ENCODE measurements at regions not wholly inside any gene's neighbourhood (a gene's known extent, or its start where the extent isn't known, plus 50 kb on each side); places are given as distances from the start of the nearest gene placed in this dataset.

GRCh38 chr13:74751739-74752138, 617.5 kb upstream of the KLF12 start:
- Histone ChIP-seq H3K14ac (ENCODE audit: insufficient read length) (no peak overlapping the region), H3K36me3 (ENCODE audit: control insufficient read depth in 2 of 4, insufficient read depth in 4 of 4, low read length in 3 of 4) (no peaks in the 10 kb centered on the region), H3K27ac (ENCODE audit: low read depth, low read length) (no peak overlapping the region), H4K91ac (replicated peaks; ENCODE audit: insufficient read length, low read length) (no peak overlapping the region), H2AK5ac (ENCODE audit: low read depth, low read length) (no peak overlapping the region), H3K4me2 (ENCODE audit: insufficient read depth in 1 of 2, low read depth in 2 of 2, low read length in 2 of 2) (no peak overlapping the region), H3K4ac (replicated peaks; ENCODE audit: insufficient read length, low read depth, low read length) (no peak overlapping the region), H2BK120ac (replicated peaks; ENCODE audit: low read depth, low read length) (no peak overlapping the region), H3K56ac (replicated peaks; ENCODE audit: insufficient read length, low read depth, low read length) (no peak overlapping the region), H2BK5ac (ENCODE audit: low read depth, low read length) (no peak overlapping the region), H3K18ac (ENCODE audit: extremely low read depth, low read length) (no peak overlapping the region), H2BK20ac (ENCODE audit: low read length) (no peak overlapping the region), H3K79me2 (ENCODE audit: control insufficient read depth in 1 of 2, insufficient read depth in 2 of 2, low read length in 2 of 2) (no peaks in the 10 kb centered on the region), H3K79me1 (ENCODE audit: low read depth, low read length) (no peaks in the 10 kb centered on the region), H4K20me1 (replicated peaks in 1 of 2; ENCODE audit: control insufficient read depth in 1 of 2, insufficient read depth in 2 of 2, low read length in 2 of 2) (no peaks in the 10 kb centered on the region), H3K23me2 (ENCODE audit: low read depth, low read length) (no peaks in the 10 kb centered on the region), H4K5ac (ENCODE audit: insufficient read length, low read depth, low read length) (no peak overlapping the region), H3K23ac (ENCODE audit: insufficient read length) (no peak overlapping the region), H3K4me3 (ENCODE audit: extremely low read depth in 1 of 4, insufficient read depth in 2 of 4, low read depth in 3 of 4, low read length in 4 of 4) (no peak overlapping the region), H2BK12ac (ENCODE audit: low read depth, low read length) (no peak overlapping the region), H3K4me1 (replicated peaks in 1 of 4; ENCODE audit: control insufficient read depth in 3 of 4, insufficient read depth in 4 of 4, low read length in 3 of 4) (no peaks in the 10 kb centered on the region), H3K9me3 (ENCODE audit: insufficient read depth in 2 of 2, low read depth in 1 of 2, low read length in 1 of 2) (no peaks in the 10 kb centered on the region), H2BK15ac (ENCODE audit: low read length) (no peak overlapping the region), H3K27me3 (replicated peaks in 1 of 4; ENCODE audit: control insufficient read depth in 3 of 4, extremely low read depth in 1 of 4, insufficient read depth in 3 of 4, low read length in 3 of 4) (no peaks in the 10 kb centered on the region), H2AFZ (ENCODE audit: low read length) (no peak overlapping the region), H3K9ac (replicated peaks in 1 of 4; ENCODE audit: extremely low read depth in 1 of 4, low read depth in 3 of 4, low read length in 3 of 4) (no peak overlapping the region), H4K8ac (ENCODE audit: extremely low read depth, insufficient read depth, low read length) (no peak overlapping the region)
- TF ChIP-seq PHF8 (conservative IDR thresholded peaks at IDR 0.05; ENCODE audit: low read depth, low read length) = no peak
- no peak for TF ChIP-seq RFX5 (IDR thresholded peaks at IDR 0.05; ENCODE audit: borderline replicate concordance, low read depth, low read length)
- TF ChIP-seq MAX (IDR thresholded peaks at IDR 0.05) = no peak
- no peak for TF ChIP-seq RBBP5 (IDR thresholded peaks at IDR 0.05; ENCODE audit: borderline replicate concordance, low read depth, low read length)
- no peak for TF ChIP-seq KDM1A (IDR thresholded peaks at IDR 0.05; ENCODE audit: borderline replicate concordance, low read length)
- no peak for TF ChIP-seq GABPA (IDR thresholded peaks at IDR 0.05; ENCODE audit: borderline replicate concordance, insufficient read depth, low read length)
- no peak for TF ChIP-seq BACH1 (IDR thresholded peaks at IDR 0.05; ENCODE audit: low read length)
- TF ChIP-seq CEBPB (IDR thresholded peaks at IDR 0.05; ENCODE audit: low read depth, low read length) = no peak
- WGBS, 2 experiments (ENCODE audit: extremely low coverage in 1 of 2, insufficient coverage in 1 of 2, insufficient read length in 1 of 2, insufficient replicate concordance in 2 of 2, low coverage in 1 of 2, low lambda C conversion rate in 2 of 2, missing lambda C conversion rate in 1 of 2) = 90% methylated on average over 5 of the region's 5 CpGs; no CpG with 5 or more reads in 1 of the 2 experiments
- no peak for DNase-seq (ENCODE audit: low read depth in 1 of 2, low spot score in 2 of 2)
- ChIA-PET POLR2A (ENCODE audit: partially characterized antibody) (no interaction called here), CTCF (ENCODE audit: partially characterized antibody) (interaction anchor here (1.1 to 1.4 kb wide), 2 partner anchors 8 to 10 kb away, joined by 3 to 4 read pairs; no protein-coding TSS in a partner anchor)
- FAIRE-seq = no peak
